ENCODE measurements at regions not wholly inside any gene's neighbourhood (a gene's known extent, or its start where the extent isn't known, plus 50 kb on each side); places are given as distances from the start of the nearest gene placed in this dataset.
"Not testable (repeated sequence)": the region's sequence is repeated elsewhere in the genome, so short reads cannot be mapped to it uniquely, and the experiment has no call there.

GRCh38 chr4:126513596-126513995 lies 1119.2 kb upstream of the INTU start:
- Histone ChIP-seq H3K4me2 (ENCODE audit: insufficient read depth, low read length) (no peak overlapping the region), H3K27me3 (ENCODE audit: insufficient read depth, low read length, poor library complexity) (no peaks in the 10 kb centered on the region), H3K79me2 (ENCODE audit: insufficient read depth, low read length) (no peaks in the 10 kb centered on the region), H4K20me1 (ENCODE audit: insufficient read depth, low read length) (no peaks in the 10 kb centered on the region), H3K36me3 (ENCODE audit: insufficient read depth, low read length) (no peaks in the 10 kb centered on the region), H3K4me3 (ENCODE audit: low read depth in 1 of 2, low read length in 2 of 2) (no peak overlapping the region), H2AFZ (ENCODE audit: low read depth, low read length) (no peak overlapping the region), H3K9ac (ENCODE audit: low read depth, low read length) (no peak overlapping the region), H3K27ac (ENCODE audit: low read length) (no peak overlapping the region), H3K4me1 (ENCODE audit: insufficient read depth, low read length) (no peaks in the 10 kb centered on the region), H3K9me3 (ENCODE audit: insufficient read depth, low read length, severe bottlenecking) (no peaks in the 10 kb centered on the region)
- TF ChIP-seq CTCF (IDR thresholded peaks at IDR 0.05; ENCODE audit: borderline replicate concordance, extremely low read depth, low read length, poor library complexity, severe bottlenecking) (no peak), EZH2 (IDR thresholded peaks at IDR 0.05; ENCODE audit: borderline replicate concordance, low read depth, low read length, severe bottlenecking) (no peak)
- DNase-seq (no peak), ATAC-seq (ENCODE audit: insufficient read depth, low read depth) (no peak)

- H3K27ac ChIP-seq (ENCODE audit: low read length): no peak overlapping the region
- H3K36me3 ChIP-seq (ENCODE audit: insufficient read depth, low read length): no peaks in the 10 kb centered on the region
- H4K20me1 ChIP-seq (ENCODE audit: insufficient read depth, low read length): no peaks in the 10 kb centered on the region
- no peaks in the 10 kb centered on the region for H3K79me2 ChIP-seq (ENCODE audit: insufficient read depth, low read length)
- H3K9ac ChIP-seq (ENCODE audit: low read depth, low read length): no peak overlapping the region
- no peaks in the 10 kb centered on the region for H3K9me3 ChIP-seq (ENCODE audit: insufficient read depth, low read length, severe bottlenecking)
- no peak overlapping the region for H3K4me3 ChIP-seq (ENCODE audit: low read depth in 1 of 2, low read length in 2 of 2)
- H3K4me1 ChIP-seq (ENCODE audit: insufficient read depth, low read length): no peaks in the 10 kb centered on the region
- H3K27me3 ChIP-seq (ENCODE audit: insufficient read depth, low read length, poor library complexity): no peaks in the 10 kb centered on the region
- ATAC-seq (ENCODE audit: insufficient read depth, low read depth) (no peak), DNase-seq (no peak)
- H2AFZ ChIP-seq (ENCODE audit: low read depth, low read length): no peak overlapping the region
- H3K4me2 ChIP-seq (ENCODE audit: insufficient read depth, low read length): no peak overlapping the region
- no peak for TF ChIP-seq CTCF (IDR thresholded peaks at IDR 0.05; ENCODE audit: borderline replicate concordance, extremely low read depth, low read length, poor library complexity, severe bottlenecking)
- no peak for TF ChIP-seq EZH2 (IDR thresholded peaks at IDR 0.05; ENCODE audit: borderline replicate concordance, low read depth, low read length, severe bottlenecking)
These were observed 1112.0 kb upstream of the INTU start for GRCh38 chr4:126520731-126521130.

GRCh38 chr4:126525400-126525799 lies 1107.4 kb upstream of the INTU start:
- H4K20me1 ChIP-seq (ENCODE audit: insufficient read depth, low read length); ATAC-seq (ENCODE audit: insufficient read depth, low read depth); H3K9ac ChIP-seq (ENCODE audit: low read depth, low read length); H3K4me1 ChIP-seq (ENCODE audit: insufficient read depth, low read length); H3K36me3 ChIP-seq (ENCODE audit: insufficient read depth, low read length); DNase-seq; H2AFZ ChIP-seq (ENCODE audit: low read depth, low read length); H3K9me3 ChIP-seq (ENCODE audit: insufficient read depth, low read length, severe bottlenecking); H3K27ac ChIP-seq (ENCODE audit: low read length); H3K4me3 ChIP-seq (ENCODE audit: low read depth in 1 of 2, low read length in 2 of 2); H3K79me2 ChIP-seq (ENCODE audit: insufficient read depth, low read length); H3K27me3 ChIP-seq (ENCODE audit: insufficient read depth, low read length, poor library complexity); H3K4me2 ChIP-seq (ENCODE audit: insufficient read depth, low read length): not testable (repeated sequence)

- Histone ChIP-seq H3K9ac (ENCODE audit: low read depth, low read length) (no peak overlapping the region), H3K27me3 (ENCODE audit: insufficient read depth, low read length, poor library complexity) (no peaks in the 10 kb centered on the region), H3K4me2 (ENCODE audit: insufficient read depth, low read length) (no peak overlapping the region), H3K27ac (ENCODE audit: low read length) (no peak overlapping the region), H3K79me2 (ENCODE audit: insufficient read depth, low read length) (no peaks in the 10 kb centered on the region), H3K4me3 (ENCODE audit: low read depth in 1 of 2, low read length in 2 of 2) (no peak overlapping the region), H2AFZ (ENCODE audit: low read depth, low read length) (no peak overlapping the region), H3K9me3 (ENCODE audit: insufficient read depth, low read length, severe bottlenecking) (no peaks in the 10 kb centered on the region), H3K4me1 (ENCODE audit: insufficient read depth, low read length) (no peaks in the 10 kb centered on the region), H4K20me1 (ENCODE audit: insufficient read depth, low read length) (no peaks in the 10 kb centered on the region), H3K36me3 (ENCODE audit: insufficient read depth, low read length) (no peaks in the 10 kb centered on the region)
- TF ChIP-seq CTCF (IDR thresholded peaks at IDR 0.05; ENCODE audit: borderline replicate concordance, extremely low read depth, low read length, poor library complexity, severe bottlenecking): no peak
- no peak for TF ChIP-seq EZH2 (IDR thresholded peaks at IDR 0.05; ENCODE audit: borderline replicate concordance, low read depth, low read length, severe bottlenecking)
- ATAC-seq (ENCODE audit: insufficient read depth, low read depth): no peak
- no peak for DNase-seq
These were observed 1106.4 kb upstream of the INTU start for GRCh38 chr4:126526335-126526734.
